Retina (tissue), 1 donor: ENCODE measurements at regions not wholly inside any gene's neighbourhood (a gene's known extent, or its start where the extent isn't known, plus 50 kb on each side); places are given as distances from the start of the nearest gene placed in this dataset.

Source experiments
- DNase-seq: peaks from one replicate; pipeline ENCODE4 v3.0.0-alpha.2; 2016

DNA sequence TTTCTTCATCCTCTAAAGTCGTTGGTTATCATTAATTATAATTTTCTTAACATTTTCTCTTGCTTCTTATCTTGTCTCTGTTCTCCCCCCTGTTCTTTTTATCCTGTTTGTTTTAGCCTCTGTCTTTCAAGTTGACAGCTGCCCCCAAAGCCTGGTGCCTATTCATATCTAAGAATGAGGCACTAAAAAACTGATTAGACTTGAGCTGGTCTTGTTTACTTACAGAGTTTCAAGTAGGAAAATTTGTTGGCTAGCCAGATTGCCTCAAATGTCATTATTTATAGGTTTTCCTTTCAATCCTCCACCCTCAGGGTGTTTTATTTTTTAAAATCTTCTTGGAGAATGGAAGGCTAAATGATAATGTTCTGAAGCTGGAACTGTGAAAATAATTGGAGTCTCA, 236.0 kb downstream of the UTP18 start:
- no peak for DNase-seq

DNA sequence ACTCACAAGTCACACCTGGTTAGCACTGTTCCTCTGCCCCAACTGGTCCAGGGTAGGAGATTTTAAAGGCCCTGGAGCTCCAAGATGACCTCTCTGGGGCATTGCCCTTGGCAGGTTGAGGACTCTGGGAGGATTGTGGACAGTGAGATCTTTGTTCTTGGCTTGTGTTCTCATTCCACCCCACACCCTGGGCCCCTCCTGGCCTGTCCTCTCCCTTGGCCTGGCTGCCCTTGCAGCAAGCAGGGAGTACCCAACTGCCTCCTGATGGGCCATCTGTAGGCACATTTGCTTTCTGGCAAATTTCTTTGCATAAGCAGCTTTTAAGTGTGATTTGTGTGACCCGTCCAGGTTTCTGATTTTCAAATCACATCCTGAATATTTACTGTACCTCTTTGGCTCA, 239.6 kb downstream of the UTP18 start:
- DNase-seq: no peak

DNA sequence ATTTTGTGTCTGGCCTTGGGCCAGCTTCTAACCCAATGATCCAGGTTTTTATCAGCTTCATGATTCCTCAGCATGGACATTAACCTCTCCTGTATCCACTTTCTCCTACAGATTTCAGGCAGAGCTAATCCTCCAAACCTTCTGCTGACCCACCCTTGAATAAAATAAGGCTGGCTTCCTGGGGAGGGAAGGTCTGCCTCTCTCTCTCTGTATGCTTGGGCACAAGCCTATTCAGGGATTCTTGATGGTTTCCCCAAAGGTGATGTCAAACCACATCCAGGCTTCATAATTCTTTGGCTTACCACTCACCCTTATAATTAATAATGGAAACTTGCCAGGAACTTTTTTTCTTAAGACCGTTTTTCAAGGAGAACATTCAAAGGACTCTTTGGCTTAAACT, 240.1 kb downstream of the UTP18 start:
- DNase-seq: no peak

DNA sequence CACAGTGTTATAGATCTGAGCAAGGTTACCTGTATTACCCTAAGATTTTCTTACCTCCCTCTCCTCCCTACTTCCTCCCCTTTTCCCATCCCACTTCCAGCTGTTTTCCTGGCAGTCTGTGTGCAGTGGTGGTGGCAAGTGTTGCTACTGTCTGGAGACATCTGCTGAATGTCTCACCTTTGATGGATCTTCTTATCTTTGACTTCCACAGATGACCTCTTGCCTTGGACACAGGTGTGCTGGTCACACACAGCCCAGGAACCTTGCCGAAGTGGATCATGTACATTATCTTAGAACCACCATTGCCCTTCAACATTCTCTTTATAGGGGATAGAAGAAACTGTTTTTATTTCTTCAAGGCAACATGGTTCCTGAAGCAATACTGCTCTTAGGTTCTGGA, 245.1 kb downstream of the UTP18 start:
- DNase-seq: no peak

DNA sequence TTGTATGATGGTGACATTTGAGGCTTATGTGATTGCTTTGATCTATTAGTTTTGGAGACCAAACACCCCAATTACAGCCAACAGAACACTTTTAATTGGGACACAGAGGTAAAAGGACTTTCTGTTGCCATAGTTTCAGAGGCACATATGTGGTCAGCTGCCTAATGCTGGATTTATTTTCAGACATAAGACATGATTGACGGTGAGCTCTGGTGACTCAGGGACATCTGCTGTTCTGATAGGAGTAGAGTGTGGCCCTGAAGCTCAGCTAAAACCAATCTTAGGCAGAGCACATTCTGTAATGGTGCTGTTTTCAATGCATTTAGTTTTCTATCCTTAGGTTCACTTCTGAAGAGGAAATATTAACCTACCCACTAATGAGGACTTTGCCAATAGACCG, 247.1 kb downstream of the UTP18 start:
- DNase-seq: no peak

DNA sequence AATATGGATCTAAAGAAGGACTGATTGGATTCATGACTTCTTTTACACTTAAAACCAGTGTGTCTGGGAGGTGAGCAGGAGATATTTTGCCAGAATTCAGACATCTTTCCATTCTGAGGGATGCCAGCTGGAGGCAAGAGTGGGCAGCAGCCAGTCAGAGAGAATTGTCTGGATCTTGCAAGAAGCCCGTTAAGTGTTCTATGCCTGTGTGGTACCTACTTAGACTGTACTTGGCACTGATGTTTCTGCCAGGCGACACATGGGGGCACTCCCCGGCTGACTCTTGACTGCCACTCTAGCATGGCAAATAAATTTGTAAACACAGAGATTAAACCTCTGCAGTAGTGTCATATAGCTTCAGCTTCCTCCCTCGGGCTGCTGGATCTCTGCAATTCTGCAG, 247.7 kb downstream of the UTP18 start:
- no peak for DNase-seq

DNA sequence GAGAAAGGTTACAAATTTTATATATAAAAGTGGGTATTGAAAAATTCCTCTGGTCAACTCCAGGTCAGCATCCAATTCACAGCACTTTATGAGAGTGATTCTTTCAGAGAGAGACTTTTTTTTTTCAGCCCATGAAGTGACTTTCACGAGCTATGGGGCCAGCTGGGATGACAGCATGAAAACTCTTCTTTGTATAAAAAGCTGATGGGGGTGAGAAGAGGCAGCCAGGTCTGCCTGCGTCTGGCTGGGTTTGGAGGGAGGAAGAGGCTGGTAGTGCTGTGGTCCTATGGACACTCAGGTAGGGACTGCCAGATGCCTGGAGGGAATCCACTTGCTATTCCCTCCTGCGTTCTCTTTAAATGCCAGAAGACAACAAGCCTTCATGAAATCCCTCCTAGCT, 250.6 kb downstream of the UTP18 start:
- DNase-seq: no peak

DNA sequence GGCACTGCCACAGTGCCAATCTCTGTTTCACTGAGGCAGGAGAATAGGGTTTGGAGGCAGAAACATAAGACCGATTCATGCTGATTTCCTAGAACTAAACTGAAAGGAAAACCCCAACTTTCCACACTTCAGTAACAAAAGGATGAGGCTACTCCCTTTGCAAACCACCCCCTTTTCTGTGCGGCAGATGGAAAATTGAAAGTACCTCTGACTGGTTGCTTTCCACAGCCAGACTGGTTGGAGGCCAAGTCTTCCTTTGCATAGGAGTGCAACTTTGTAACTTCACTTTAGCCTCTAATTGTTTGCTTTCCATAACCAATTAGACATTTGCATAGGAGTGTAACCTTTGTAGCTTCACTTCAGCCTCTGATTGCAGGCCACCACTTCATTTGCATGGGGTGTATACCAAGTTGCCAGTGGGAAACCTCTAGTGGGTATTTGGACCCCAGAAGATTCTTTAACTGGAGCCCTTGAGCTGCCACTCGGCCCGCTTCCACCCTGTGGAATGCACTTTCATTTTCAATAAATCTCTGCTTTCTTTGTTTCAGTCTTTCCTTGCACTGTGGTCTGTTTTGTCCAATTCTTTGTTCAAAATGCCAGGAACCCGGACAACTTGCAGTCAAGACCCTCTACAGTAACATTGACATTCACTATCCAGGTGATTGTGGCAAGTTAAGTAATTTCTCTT, 252.0 kb downstream of the UTP18 start:
- no peak for DNase-seq

DNA sequence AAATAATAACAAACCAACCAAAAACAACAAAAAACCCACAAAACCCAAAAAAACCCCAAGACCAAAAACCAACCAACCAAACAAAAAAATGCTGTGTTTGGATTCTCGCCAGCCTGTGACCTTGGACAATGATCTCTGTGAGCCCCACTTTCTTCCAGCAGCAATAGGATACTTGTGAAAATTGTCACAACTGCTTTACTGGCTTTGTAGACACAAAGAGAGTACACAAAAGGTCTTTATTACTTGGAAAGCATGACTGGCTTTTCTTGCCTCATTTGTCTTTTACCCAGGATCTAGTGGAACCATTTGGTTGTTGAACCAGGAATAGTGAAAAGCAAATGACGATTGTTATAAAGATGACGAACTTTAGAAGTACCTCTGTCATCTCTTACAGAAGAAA, 256.6 kb downstream of the UTP18 start:
- no peak for DNase-seq

DNA sequence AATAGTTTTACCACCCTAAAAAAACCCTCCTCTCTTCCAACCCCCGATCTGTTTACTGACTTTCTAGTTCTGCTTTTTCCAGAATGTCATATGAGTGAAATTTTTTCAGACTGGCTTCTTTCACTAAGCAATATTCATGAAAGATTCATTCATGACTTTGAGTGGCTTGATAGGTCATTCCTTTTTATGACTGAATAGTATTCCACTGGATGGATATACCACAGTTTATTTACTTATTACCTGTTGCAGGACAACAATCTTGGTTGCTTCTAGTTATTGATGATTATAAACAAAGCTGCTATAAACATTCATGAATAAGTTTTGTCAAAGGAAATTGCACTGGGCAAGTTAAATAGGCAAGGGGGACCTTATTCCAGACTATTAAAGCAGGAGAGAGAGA, 264.2 kb downstream of the UTP18 start:
- no peak for DNase-seq

DNA sequence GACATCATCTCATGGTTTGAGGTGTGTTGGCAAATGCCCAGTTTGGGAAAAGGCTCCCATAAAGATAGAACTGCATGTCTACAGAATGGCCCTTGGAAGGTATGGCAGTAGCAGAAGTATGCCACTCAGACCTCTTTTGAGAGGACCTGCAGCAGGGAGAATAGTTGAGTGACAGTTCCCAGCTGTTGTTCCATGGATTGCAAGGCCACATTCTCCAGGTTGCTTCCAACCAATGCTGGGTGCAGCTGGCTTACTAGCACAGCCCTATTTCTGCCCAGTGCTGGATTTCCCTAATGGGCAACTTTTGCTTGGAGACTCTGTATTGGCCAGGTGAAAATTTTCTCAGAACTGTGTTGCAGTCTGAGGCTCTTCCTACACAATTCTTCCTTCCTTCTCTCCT, 266.2 kb downstream of the UTP18 start:
- DNase-seq: no peak

DNA sequence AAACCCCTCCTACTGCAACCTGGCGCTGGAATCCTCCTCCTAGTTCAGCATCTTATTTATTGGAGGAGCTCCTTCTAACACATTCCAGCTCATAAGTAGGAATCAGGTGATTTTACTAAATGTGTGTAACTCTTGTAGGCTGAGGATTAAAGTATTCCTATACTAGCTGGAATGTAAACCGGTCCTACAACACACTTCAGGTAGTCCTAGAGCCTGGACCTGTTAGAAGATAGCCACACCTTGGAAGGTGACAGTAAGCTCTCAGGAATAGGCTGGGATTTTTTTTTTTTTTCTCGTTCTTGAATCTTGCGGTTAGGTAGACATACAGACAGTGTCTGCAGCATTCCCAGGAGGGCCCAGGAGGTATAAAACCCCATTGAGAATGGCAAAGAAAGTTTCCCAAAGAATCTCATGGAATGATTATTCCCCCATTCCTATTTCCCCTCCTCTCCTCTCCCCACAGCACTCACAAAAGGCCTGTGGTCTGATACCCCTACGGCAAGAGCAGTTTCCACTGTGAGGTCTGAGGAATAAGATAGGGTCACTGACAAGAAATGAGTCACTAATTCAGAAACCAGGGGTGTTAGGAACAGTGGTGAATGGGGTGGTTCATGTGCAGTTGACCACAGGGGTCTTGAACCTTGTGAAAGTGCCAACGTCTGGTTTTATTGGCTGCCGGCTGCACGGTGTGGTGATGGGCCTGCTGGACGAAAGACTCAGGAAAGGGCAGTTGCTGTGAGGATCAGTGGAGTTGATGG, 267.1 kb downstream of the UTP18 start:
- no peak for DNase-seq

DNA sequence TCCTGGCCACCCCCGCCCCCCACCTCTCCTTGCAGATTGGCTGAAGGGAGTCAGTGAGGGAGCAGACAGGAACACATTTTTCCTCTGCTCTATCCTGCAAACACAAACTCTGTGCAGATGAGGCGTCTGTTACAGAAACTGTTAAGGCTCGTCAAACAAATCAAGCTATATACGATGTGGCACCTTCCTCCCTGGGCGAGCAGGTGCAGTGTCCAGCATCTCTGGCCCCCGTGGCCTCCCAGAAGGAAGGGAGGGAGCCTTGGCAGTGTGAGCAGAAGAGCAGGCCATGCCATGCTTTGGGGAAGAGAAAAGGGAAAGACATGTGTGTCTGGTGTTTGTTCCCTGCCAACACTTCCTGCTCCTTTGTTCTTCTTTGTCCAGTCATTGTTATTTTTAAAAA, 267.8 kb downstream of the UTP18 start:
- DNase-seq: peak; percentile 39

DNA sequence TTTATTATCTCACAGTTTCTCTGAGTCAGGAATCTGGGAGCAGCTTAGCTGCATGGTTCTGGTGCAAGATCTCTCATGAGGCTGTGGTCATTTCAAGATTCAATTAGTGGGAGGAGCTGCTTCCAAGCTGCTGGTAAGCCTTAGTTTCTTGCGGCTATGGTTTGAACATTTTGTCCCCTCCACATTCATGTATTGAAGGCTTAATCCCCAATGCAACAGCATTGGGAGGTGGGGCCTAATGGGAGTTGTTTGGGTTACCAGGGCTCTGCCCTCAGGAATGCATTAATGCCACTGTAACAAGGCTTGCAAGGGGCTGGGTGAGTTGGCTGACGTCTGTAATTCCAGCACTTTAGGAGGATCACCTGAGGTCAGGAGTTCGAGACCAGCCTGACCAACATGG, 272.9 kb downstream of the UTP18 start:
- no peak for DNase-seq

DNA sequence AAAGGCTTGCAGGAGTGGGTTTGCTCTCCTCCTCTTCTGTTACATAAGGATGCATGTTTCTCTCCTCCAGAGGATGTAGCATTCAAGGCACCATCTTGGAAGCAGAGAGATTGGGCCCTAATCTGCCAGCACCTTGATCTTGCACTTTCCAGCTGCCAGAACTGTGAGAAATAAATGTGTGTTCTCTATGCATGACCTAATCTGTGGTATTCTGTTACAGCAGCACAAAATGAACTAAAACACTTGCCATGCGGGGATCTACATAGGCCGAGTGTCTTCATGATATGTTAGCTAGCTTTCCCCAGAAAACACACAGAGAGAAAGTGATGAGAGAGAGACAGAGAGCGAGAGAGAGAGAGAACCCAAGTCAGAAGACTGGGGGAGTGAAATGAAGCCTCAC, 273.5 kb downstream of the UTP18 start:
- DNase-seq: no peak

DNA sequence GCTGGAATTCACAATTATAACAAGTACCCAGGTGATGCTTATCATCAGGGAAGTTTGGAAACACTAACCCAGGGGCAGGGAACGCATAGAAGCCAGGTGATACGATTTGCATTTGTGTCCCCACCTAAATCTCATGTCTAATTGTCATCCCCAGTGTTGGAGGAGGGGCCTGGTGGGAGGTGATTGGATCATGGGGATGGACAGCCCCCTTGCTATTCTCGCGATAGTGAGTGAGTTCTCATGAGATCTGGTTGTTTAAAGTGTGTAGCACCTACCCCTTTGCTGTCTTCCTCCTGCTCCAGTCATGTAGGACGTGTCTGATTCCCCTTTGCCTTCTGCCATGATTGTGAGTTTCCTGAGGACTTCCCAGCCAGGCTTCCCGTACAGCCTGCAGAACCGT, 276.3 kb downstream of the UTP18 start:
- DNase-seq: no peak

DNA sequence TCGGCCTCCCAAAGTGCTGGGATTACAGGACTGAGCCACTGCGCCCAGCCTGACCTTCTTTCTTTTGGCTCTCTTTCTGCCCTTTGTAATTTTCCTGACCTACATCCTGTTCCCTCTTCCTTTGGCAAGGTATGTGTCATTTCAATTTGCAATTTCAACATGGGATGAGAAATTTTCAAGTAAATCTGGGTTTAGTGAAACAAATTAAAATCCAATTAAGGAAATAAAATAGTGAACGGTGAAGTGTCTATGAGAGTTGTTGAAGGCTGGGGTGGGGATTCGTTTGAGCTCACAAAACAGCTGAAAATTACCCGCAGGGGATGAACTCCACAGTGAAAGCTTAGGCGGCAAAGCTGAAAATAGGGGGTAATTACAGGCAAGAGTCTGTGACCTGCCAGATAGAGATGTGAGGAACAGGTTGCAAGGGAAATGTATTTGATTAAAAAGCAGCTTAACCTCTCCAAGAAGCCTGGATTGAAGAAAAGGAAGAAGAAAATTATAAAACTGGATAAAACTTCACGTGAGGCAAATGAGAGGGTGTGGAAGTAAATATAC, 277.7 kb downstream of the UTP18 start:
- DNase-seq: no peak

DNA sequence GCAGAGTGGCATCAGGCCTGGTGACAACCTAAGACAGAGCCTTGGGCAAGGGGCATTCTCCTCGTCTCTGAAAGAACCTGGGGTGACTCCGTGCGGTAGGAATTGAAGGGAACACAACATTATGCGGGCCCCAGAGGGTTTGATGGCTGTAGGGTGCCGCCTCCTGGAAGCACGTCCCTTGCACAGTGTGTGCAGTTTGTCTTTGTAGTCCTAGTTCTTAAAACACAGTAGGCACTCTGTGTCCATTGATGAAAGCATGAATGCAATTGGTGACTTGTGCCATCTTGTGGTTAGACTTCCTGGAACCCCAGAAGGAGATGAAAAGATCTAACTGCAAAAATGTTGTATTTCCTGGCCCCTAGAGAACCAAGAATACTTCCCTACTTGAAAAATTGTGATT, 279.8 kb downstream of the UTP18 start:
- DNase-seq: no peak

DNA sequence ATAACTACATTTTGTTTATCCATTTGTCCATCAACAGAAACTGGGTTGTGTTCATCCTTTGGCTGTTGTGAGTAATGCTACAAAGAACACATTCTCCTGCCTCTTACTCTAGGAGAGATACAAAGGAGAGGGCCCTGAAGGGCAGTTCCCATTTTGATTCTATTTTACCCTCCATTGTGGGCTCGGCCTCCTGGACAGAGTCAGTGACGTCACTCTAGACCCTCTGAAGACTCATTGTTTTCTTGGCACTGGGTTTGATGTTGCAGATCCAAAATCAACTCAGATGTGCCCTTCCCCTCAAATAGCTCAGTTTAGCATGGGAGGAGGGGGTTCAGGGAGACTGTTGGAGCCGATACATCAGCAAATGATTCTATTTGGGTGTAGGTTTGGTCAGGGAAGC, 280.9 kb downstream of the UTP18 start:
- no peak for DNase-seq

DNA sequence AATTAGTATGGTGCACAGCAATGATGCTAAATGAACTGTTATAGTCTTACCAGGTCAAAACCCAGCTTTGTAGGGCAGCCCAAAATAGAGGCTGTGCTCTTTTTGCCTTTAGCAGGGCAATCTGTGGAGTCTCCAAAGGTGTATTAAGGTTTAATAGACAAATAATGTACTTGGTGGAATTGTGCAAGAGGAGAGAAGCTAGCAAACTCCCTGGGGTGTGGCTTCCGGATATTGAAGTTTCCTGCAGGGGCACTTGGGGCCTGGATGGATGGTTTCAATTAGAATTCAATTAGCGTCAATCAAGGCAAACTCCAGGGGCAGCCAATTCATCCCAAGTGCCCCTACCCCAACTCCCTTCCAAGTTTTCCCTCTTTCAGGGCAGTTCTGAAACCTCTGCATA, 285.8 kb downstream of the UTP18 start:
- no peak for DNase-seq

DNA sequence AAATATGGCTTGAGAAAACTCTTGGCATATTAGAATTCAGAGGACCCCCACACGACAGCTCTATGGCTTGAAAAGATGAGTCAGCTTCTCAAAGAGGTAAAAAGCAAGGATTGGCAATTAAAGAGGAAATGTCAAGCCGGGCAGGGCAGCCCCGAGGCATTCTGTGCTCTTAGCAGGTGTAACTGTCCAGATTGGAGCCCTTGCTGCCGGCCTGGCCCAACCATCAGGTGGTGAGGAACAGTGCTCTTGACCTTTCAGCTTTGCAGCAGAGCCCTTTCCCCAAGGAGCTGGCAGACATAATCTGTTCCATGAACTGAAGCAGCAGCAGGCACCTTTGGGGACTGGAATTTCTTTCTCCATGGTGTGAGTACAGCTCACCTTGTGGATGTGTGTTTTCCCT, 287.8 kb downstream of the UTP18 start:
- no peak for DNase-seq

DNA sequence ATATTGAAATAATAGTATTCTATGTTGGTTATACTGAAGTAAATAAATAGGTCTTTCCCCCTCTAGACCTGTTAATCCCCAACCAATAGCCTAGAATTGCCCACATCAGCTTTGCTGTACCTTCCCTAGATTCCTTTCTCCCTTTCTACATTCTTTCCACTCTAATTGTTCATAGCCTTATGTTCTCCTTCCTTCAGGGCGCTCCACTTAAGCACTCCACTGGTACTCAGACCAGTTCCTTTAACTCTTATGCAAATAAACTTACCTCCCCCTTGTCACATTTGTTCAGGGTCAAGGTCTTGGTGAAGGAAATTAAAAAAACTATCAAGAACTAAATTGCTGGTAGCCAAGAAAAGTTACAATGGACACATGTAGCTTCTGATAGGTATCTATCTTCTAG, 294.8 kb downstream of the UTP18 start:
- DNase-seq: no peak

DNA sequence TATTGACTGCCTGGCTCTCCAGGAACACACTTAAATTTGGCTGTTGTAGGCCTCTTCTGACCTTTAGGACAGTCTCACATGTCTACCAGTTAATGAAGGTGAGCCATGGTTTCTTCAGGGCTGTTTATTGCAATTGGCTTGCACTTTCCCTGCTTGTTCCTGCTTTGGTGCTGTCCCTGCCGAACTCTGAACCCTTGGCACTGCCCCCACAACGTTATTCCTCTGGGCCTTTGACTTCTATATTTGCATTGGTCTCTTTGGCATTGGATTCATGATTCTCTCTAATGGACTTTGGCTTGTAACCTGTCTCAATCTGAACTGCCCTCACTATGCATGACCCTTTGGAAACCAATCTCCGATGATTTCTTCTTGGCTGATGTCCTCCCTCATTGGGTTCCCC, 299.4 kb downstream of the UTP18 start:
- DNase-seq: no peak

DNA sequence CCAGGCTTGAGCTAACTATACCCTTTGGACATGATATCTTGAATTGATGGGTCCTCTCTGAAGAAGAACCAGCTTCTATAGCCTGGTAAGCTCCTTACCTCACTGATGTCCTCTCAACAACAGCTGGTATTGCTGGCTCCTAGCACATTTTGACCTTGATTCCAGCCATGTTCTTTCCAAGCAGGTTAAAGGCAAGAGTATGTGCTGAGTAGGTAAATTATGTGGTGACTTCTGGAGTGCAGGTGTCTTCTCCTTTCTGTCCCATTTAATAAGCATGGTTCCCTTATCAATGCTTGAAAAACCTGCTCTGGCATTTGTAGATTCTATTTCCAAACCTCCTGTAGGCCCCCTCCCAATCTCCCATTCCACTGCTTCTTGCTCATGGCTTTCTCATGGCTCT, 300.1 kb downstream of the UTP18 start:
- no peak for DNase-seq

DNA sequence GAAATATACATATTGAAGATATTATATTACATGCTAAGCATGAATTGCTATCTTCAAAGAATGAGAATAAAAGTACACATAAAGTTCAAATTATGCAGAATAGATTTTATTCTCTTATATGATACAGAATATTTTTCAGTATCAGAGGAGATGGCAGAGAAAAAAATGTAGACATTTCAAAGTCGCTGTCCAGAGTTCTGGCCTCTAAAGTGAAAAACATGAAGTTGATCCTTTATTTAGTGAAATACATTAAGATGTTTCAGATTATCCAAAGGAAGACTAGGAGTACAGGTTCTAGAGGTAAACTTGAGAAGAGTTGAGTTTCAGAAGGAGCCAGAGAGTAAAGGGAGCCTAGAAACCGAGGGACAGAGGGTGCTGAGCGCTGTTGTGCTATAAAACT, 303.6 kb downstream of the UTP18 start:
- no peak for DNase-seq
